ENCODE measurements at regions not wholly inside any gene's neighbourhood (a gene's known extent, or its start where the extent isn't known, plus 50 kb on each side); places are given as distances from the start of the nearest gene placed in this dataset.
"Not testable (repeated sequence)": the region's sequence is repeated elsewhere in the genome, so short reads cannot be mapped to it uniquely, and the experiment has no call there.

GRCh38 chr2:31803481-31804153 lies 207.2 kb downstream of the MEMO1 start:
- TF ChIP-seq CTCF, POLR2A, EP300 (IDR thresholded peaks at IDR 0.05): not testable (repeated sequence)
